ENCODE measurements at regions not wholly inside any gene's neighbourhood (a gene's known extent, or its start where the extent isn't known, plus 50 kb on each side); places are given as distances from the start of the nearest gene placed in this dataset.
"Not testable (repeated sequence)": the region's sequence is repeated elsewhere in the genome, so short reads cannot be mapped to it uniquely, and the experiment has no call there.

- DNase-seq, result no peak
Measured at GRCh38 chr19:28655054-28655453, 557.9 kb downstream of the UQCRFS1 start.

GRCh38 chr19:28652765-28653164 is 560.2 kb downstream of the UQCRFS1 start:
- DNase-seq, result no peak

GRCh38 chr19:28646629-28647028 is 566.3 kb downstream of the UQCRFS1 start:
- DNase-seq, result no peak

GRCh38 chr19:28644169-28644775 is 568.7 kb downstream of the UQCRFS1 start:
- no peak for DNase-seq

- DNase-seq, result no peak
Measured at GRCh38 chr19:28642787-28643683, 569.9 kb downstream of the UQCRFS1 start.

- no peak for DNase-seq
Measured at GRCh38 chr19:28641395-28641794, 571.6 kb downstream of the UQCRFS1 start.

GRCh38 chr19:28640506-28640905 is 572.4 kb downstream of the UQCRFS1 start:
- DNase-seq, result no peak

GRCh38 chr19:28638445-28638844 is 574.5 kb downstream of the UQCRFS1 start:
- DNase-seq, result no peak

- no peak for DNase-seq
Measured at GRCh38 chr19:28636706-28637105, 576.2 kb downstream of the UQCRFS1 start.

- DNase-seq, result no peak
Measured at GRCh38 chr19:28636016-28636629, 576.8 kb downstream of the UQCRFS1 start.

- DNase-seq, result no peak
Measured at GRCh38 chr19:28634837-28635236, 578.1 kb downstream of the UQCRFS1 start.

- no peak for DNase-seq
Measured at GRCh38 chr19:28634019-28634328, 579.0 kb downstream of the UQCRFS1 start.

- DNase-seq, result no peak
Measured at GRCh38 chr19:28633319-28634018, 579.5 kb downstream of the UQCRFS1 start.

- DNase-seq, result no peak
Measured at GRCh38 chr19:28632371-28633080, 580.4 kb downstream of the UQCRFS1 start.

- no peak for DNase-seq
Measured at GRCh38 chr19:28631961-28632360, 581.0 kb downstream of the UQCRFS1 start.

- DNase-seq, result no peak
Measured at GRCh38 chr19:28627669-28628068, 585.3 kb downstream of the UQCRFS1 start.

GRCh38 chr19:28626407-28626806 is 586.5 kb downstream of the UQCRFS1 start:
- not testable (repeated sequence) for DNase-seq

- DNase-seq, result no peak
Measured at GRCh38 chr19:28619816-28620429, 593.0 kb downstream of the UQCRFS1 start.

GRCh38 chr19:28618504-28618903 is 594.4 kb downstream of the UQCRFS1 start:
- DNase-seq, result no peak

GRCh38 chr19:28615966-28616365 is 597.0 kb downstream of the UQCRFS1 start:
- no peak for DNase-seq

- no peak for DNase-seq
Measured at GRCh38 chr19:28615546-28615916, 597.4 kb downstream of the UQCRFS1 start.

All from NCI-H2081 treated with DMSO at 0.1 percent for 48 hours (cell line).